ENCODE measurements at regions not wholly inside any gene's neighbourhood (a gene's known extent, or its start where the extent isn't known, plus 50 kb on each side); places are given as distances from the start of the nearest gene placed in this dataset.
"Not testable (repeated sequence)": the region's sequence is repeated elsewhere in the genome, so short reads cannot be mapped to it uniquely, and the experiment has no call there.

DNA sequence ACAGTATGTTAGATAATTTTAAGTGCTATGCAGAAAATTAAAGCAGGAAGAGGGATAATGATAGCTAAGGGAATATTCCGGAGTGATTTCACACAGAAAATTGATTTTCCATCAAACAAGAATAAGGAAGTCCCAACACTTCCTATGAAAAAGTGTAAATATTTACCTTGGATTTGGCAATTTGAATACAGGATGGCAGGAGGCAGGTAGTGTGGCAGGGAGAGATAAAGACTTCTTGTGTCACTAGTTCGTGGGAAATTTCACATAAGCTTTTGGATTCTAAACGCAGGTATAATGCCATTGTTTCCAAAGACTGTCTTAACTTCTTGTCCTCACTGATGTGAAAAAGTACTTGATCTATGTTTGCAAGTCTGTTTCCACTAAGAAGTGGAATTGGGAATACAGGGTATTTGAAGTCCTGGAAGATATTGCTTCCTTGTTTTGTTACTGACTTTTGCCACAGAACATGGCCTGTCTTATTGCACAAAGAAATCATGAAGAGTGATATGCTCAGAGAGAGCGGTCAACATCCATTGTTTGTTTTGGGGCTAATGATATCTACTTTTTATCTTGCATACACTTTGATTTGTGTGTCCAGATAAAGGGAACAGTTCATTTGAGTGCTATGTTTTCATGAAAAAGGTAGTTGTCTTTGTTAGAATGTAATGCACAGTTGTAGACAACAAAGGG lies 1216.1 kb upstream of the FAM98A start:
- H3K27me3 Mint-ChIP-seq, result no peaks in the 10 kb centered on the region
- peaks cover 0 to 9% (median 2%) of the 10 kb centered on the region in 8 donors for H3K9me3 Mint-ChIP-seq
- no peak overlapping the region for H3K27ac ChIP-seq (ENCODE audit: low read depth, low read length)
- no peak overlapping the region for H3K27ac Mint-ChIP-seq
- POLR2A ChIA-PET (ENCODE audit: partially characterized antibody), result no interaction called here
- H3K36me3 ChIP-seq (ENCODE audit: insufficient read depth, low read length), result no peaks in the 10 kb centered on the region
- no peak overlapping the region for H3K4me3 ChIP-seq (ENCODE audit: low read length in 2 of 2)
- no peaks in the 10 kb centered on the region for H3K27me3 ChIP-seq (ENCODE audit: insufficient read depth, low read length)
- DNase-seq, result no peak
- CTCF ChIA-PET (ENCODE audit: partially characterized antibody), result no interaction called here
- H3K4me3 Mint-ChIP-seq, result no peak overlapping the region
- no peaks in the 10 kb centered on the region for H3K4me1 ChIP-seq (ENCODE audit: insufficient read depth, low read length)
- no peaks in the 10 kb centered on the region for H3K4me1 Mint-ChIP-seq
- intact Hi-C loops (cut with micrococcal nuclease), result no loop called here
- H3K36me3 Mint-ChIP-seq, result no peaks in the 10 kb centered on the region
- no peaks in the 10 kb centered on the region for H3K9me3 ChIP-seq (ENCODE audit: control insufficient read depth in 1 of 2, low read length in 2 of 2)

DNA sequence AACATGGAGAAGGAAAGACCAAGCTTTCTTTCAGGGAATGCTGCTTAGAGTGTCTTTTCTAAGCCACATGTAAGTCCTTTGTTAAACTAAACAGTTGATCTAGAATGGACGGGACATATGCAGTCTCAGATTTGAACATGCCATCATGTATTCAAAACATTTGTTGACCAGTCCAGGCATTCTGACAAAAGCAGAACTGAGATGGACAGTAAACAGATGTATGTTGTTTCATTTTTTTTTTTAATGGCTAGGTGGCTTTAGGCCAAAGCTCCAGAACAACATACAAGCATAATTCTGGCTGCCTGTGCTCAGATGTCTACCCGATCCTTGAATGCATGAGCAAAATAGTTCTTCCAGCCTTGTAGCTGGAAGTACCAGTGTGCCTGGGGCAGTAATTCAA lies 1211.4 kb upstream of the FAM98A start:
- no peaks in the 10 kb centered on the region for H3K4me1 Mint-ChIP-seq
- intact Hi-C loops (cut with micrococcal nuclease), result no loop called here
- CTCF ChIA-PET (ENCODE audit: partially characterized antibody), result no interaction called here
- Histone ChIP-seq H3K9me3 (ENCODE audit: control insufficient read depth in 1 of 2, low read length in 2 of 2) (no peaks in the 10 kb centered on the region), H3K4me1 (ENCODE audit: insufficient read depth, low read length) (no peaks in the 10 kb centered on the region), H3K36me3 (ENCODE audit: insufficient read depth, low read length) (no peaks in the 10 kb centered on the region), H3K4me3 (ENCODE audit: low read length in 2 of 2) (no peak overlapping the region), H3K27me3 (ENCODE audit: insufficient read depth, low read length) (no peaks in the 10 kb centered on the region), H3K27ac (ENCODE audit: low read depth, low read length) (no peak overlapping the region)
- H3K27ac Mint-ChIP-seq, result no peak overlapping the region
- no peak overlapping the region for H3K4me3 Mint-ChIP-seq
- H3K9me3 Mint-ChIP-seq, result peaks cover 0 to 6% (median 0%) of the 10 kb centered on the region in 8 donors
- DNase-seq, result no peak
- POLR2A ChIA-PET (ENCODE audit: partially characterized antibody), result no interaction called here
- no peaks in the 10 kb centered on the region for H3K36me3 Mint-ChIP-seq
- no peaks in the 10 kb centered on the region for H3K27me3 Mint-ChIP-seq

DNA sequence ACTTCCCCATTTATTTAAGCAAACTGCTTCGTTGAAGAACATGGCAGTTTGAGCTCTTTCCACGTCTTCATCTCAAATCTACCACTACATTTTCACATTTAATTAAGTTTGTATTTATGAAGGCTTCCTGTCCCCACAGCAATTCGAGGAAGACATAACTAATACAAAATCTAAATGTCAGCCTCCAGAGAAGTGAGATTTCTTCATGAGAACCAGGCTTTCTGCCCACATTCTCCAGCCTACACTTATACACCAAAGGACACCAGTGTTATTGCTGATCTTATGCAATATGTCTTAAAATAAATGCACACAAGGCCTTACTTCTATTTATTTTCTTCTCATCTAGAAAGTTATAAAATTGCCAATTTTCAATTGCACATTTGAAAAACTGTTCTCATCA lies 1209.3 kb upstream of the FAM98A start:
- H3K27me3 ChIP-seq (ENCODE audit: insufficient read depth, low read length), result no peaks in the 10 kb centered on the region
- no peak overlapping the region for H3K27ac Mint-ChIP-seq
- intact Hi-C loops (cut with micrococcal nuclease), result no loop called here
- H3K27me3 Mint-ChIP-seq, result no peaks in the 10 kb centered on the region
- no peaks in the 10 kb centered on the region for H3K4me1 Mint-ChIP-seq
- no peak overlapping the region for H3K4me3 Mint-ChIP-seq
- ChIA-PET POLR2A (ENCODE audit: partially characterized antibody) (no interaction called here), CTCF (ENCODE audit: partially characterized antibody) (no interaction called here)
- no peak for DNase-seq
- no peak overlapping the region for H3K4me3 ChIP-seq (ENCODE audit: low read length in 2 of 2)
- no peaks in the 10 kb centered on the region for H3K36me3 Mint-ChIP-seq
- no peaks in the 10 kb centered on the region for H3K36me3 ChIP-seq (ENCODE audit: insufficient read depth, low read length)
- H3K4me1 ChIP-seq (ENCODE audit: insufficient read depth, low read length), result no peaks in the 10 kb centered on the region
- H3K9me3 Mint-ChIP-seq, result peaks cover 0 to 6% (median 0%) of the 10 kb centered on the region in 8 donors
- no peaks in the 10 kb centered on the region for H3K9me3 ChIP-seq (ENCODE audit: control insufficient read depth in 1 of 2, low read length in 2 of 2)
- no peak overlapping the region for H3K27ac ChIP-seq (ENCODE audit: low read depth, low read length)

DNA sequence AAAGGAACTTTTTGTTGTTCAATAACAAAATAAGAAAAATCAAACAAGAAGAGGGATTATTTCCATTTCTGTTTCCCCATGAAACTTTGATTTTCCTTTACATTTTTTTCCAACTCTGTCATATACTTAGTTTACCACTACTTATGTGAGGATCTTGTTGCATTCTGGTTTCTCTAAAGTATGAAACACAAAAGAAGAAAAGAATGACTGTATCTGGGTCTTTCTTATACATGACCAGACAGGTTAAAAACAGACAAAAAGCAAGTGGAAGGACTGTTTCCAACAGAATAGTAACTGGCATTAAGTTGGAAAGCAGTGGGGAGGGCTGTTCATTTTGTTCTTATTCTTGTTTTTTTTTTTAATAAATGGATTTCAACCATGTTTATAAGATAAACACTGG lies 1207.8 kb upstream of the FAM98A start:
- H3K4me3 Mint-ChIP-seq, result no peak overlapping the region
- no peaks in the 10 kb centered on the region for H3K36me3 Mint-ChIP-seq
- POLR2A ChIA-PET (ENCODE audit: partially characterized antibody), result no interaction called here
- CTCF ChIA-PET (ENCODE audit: partially characterized antibody), result no interaction called here
- Histone ChIP-seq H3K27ac (ENCODE audit: low read depth, low read length) (no peak overlapping the region), H3K4me1 (ENCODE audit: insufficient read depth, low read length) (no peaks in the 10 kb centered on the region), H3K27me3 (ENCODE audit: insufficient read depth, low read length) (no peaks in the 10 kb centered on the region), H3K9me3 (ENCODE audit: control insufficient read depth in 1 of 2, low read length in 2 of 2) (no peaks in the 10 kb centered on the region), H3K4me3 (ENCODE audit: low read length in 2 of 2) (no peak overlapping the region), H3K36me3 (ENCODE audit: insufficient read depth, low read length) (no peaks in the 10 kb centered on the region)
- intact Hi-C loops (cut with micrococcal nuclease), result no loop called here
- no peaks in the 10 kb centered on the region for H3K27me3 Mint-ChIP-seq
- no peaks in the 10 kb centered on the region for H3K4me1 Mint-ChIP-seq
- no peak for DNase-seq
- H3K9me3 Mint-ChIP-seq, result peaks cover 0 to 6% (median 0%) of the 10 kb centered on the region in 8 donors
- no peak overlapping the region for H3K27ac Mint-ChIP-seq

DNA sequence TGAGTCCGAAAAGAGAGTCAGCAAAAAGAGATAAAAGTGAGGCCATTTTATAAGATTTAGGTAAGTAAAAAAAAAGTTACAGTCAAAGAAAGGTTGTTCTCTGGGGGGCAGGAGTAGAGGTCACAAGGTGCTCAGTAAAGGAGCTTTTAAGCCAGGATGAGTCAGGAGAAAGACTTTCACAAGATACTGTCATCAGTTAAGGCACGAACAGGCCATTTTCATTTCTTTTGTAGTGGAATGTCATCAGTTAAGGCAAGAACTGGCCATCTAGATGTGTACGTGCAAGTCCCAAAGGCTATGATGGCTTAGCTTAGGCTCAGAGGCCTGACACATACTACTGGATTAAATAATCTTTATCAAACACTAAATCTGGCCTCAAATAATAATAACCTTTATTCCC lies 1207.3 kb upstream of the FAM98A start:
- Histone ChIP-seq H3K9me3 (ENCODE audit: control insufficient read depth in 1 of 2, low read length in 2 of 2) (no peaks in the 10 kb centered on the region), H3K27ac (ENCODE audit: low read depth, low read length) (no peak overlapping the region), H3K4me3 (ENCODE audit: low read length in 2 of 2) (no peak overlapping the region), H3K36me3 (ENCODE audit: insufficient read depth, low read length) (no peaks in the 10 kb centered on the region), H3K4me1 (ENCODE audit: insufficient read depth, low read length) (no peaks in the 10 kb centered on the region), H3K27me3 (ENCODE audit: insufficient read depth, low read length) (no peaks in the 10 kb centered on the region)
- intact Hi-C loops (cut with micrococcal nuclease), result no loop called here
- ChIA-PET POLR2A (ENCODE audit: partially characterized antibody) (no interaction called here), CTCF (ENCODE audit: partially characterized antibody) (no interaction called here)
- Mint-ChIP-seq H3K27me3 (no peaks in the 10 kb centered on the region), H3K9me3 (peaks cover 0 to 6% (median 0%) of the 10 kb centered on the region in 8 donors), H3K4me1 (no peaks in the 10 kb centered on the region), H3K4me3 (no peak overlapping the region), H3K27ac (no peak overlapping the region), H3K36me3 (no peaks in the 10 kb centered on the region)
- no peak for DNase-seq

DNA sequence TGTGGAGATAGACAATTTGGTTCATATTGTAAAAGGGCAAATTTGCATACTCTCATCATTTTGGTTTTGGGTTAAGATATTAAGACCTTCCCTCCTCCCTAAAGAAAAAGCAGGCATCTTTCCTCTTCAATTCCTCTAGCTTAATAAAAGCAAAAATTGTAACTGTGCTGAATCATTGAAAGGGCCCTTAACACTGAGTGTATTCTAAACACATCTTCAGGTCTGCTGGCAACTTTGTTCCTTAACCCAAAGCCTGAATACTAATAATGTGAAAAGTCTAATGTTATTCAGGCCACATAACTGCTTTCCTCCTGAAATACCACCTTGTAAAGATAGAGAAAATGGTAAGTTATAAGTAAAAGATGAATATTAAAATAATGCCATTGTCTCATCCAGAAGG lies 1200.5 kb upstream of the FAM98A start:
- Mint-ChIP-seq H3K4me3 (no peak overlapping the region), H3K27ac (no peak overlapping the region), H3K4me1 (no peaks in the 10 kb centered on the region), H3K27me3 (no peaks in the 10 kb centered on the region), H3K36me3 (no peaks in the 10 kb centered on the region), H3K9me3 (peaks cover 0 to 3% (median 0%) of the 10 kb centered on the region in 8 donors)
- intact Hi-C loops (cut with micrococcal nuclease), result no loop called here
- no peak for DNase-seq
- CTCF ChIA-PET (ENCODE audit: partially characterized antibody), result no interaction called here
- Histone ChIP-seq H3K27me3 (ENCODE audit: insufficient read depth, low read length) (no peaks in the 10 kb centered on the region), H3K36me3 (ENCODE audit: insufficient read depth, low read length) (no peaks in the 10 kb centered on the region), H3K27ac (ENCODE audit: low read depth, low read length) (no peak overlapping the region), H3K4me1 (ENCODE audit: insufficient read depth, low read length) (no peaks in the 10 kb centered on the region), H3K4me3 (ENCODE audit: low read length in 2 of 2) (no peak overlapping the region), H3K9me3 (ENCODE audit: control insufficient read depth in 1 of 2, low read length in 2 of 2) (no peaks in the 10 kb centered on the region)
- POLR2A ChIA-PET (ENCODE audit: partially characterized antibody), result no interaction called here

DNA sequence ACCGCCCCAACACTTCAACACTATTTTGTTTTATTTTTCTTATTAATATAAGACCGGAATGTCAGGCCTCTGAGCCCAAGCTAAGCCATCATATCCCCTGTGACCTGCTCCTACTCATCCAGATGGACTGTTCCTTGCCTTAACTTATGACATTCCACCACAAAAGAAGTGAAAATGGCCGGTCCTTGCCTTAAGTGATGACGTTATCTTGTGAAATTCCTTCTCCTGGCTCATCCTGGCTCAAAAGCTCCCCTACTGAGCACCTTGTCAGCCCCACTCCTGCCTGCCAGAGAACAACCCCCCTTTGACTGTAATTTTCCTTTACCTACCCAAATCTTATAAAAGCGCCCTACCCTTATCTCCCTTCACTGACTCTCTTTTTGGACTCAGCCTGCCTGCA lies 1196.5 kb upstream of the FAM98A start:
- H3K4me3 ChIP-seq (ENCODE audit: low read length in 2 of 2); H3K4me1 Mint-ChIP-seq; intact Hi-C loops (cut with micrococcal nuclease); H3K36me3 ChIP-seq (ENCODE audit: insufficient read depth, low read length); POLR2A ChIA-PET (ENCODE audit: partially characterized antibody); H3K27ac Mint-ChIP-seq; H3K9me3 ChIP-seq (ENCODE audit: control insufficient read depth in 1 of 2, low read length in 2 of 2); H3K27ac ChIP-seq (ENCODE audit: low read depth, low read length); H3K9me3 Mint-ChIP-seq; DNase-seq; CTCF ChIA-PET (ENCODE audit: partially characterized antibody); H3K27me3 ChIP-seq (ENCODE audit: insufficient read depth, low read length); H3K36me3 Mint-ChIP-seq; H3K4me3 Mint-ChIP-seq; H3K4me1 ChIP-seq (ENCODE audit: insufficient read depth, low read length); H3K27me3 Mint-ChIP-seq: not testable (repeated sequence)

DNA sequence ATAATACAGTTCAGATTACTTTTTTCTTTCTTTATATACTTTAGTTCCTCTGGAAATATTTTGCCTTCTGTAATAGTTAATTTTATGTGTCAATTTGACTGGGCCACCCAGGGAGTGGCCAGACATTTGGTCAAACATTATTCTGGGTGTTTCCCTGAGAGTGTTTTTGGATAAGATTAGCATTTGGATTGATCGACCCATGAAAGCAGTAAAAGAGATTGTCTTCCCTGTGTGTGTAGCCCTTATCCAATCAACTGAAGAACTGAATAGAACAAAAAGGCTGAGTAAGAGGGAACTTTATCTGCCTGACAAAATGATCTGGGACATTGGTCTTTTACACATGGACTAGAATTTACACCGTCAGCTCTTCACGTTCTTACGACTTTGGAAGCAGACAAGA lies 1190.1 kb upstream of the FAM98A start:
- Mint-ChIP-seq H3K4me1 (no peaks in the 10 kb centered on the region), H3K9me3 (peaks cover 0 to 9% (median under 1%) of the 10 kb centered on the region in 8 donors), H3K36me3 (no peaks in the 10 kb centered on the region), H3K27ac (no peak overlapping the region), H3K4me3 (no peak overlapping the region), H3K27me3 (no peaks in the 10 kb centered on the region)
- H3K27ac ChIP-seq (ENCODE audit: low read depth, low read length), result no peak overlapping the region
- H3K4me3 ChIP-seq (ENCODE audit: low read length in 2 of 2), result no peak overlapping the region
- no peaks in the 10 kb centered on the region for H3K4me1 ChIP-seq (ENCODE audit: insufficient read depth, low read length)
- no peaks in the 10 kb centered on the region for H3K36me3 ChIP-seq (ENCODE audit: insufficient read depth, low read length)
- no peaks in the 10 kb centered on the region for H3K27me3 ChIP-seq (ENCODE audit: insufficient read depth, low read length)
- CTCF ChIA-PET (ENCODE audit: partially characterized antibody), result no interaction called here
- DNase-seq, result no peak
- intact Hi-C loops (cut with micrococcal nuclease), result no loop called here
- POLR2A ChIA-PET (ENCODE audit: partially characterized antibody), result no interaction called here
- H3K9me3 ChIP-seq (ENCODE audit: control insufficient read depth in 1 of 2, low read length in 2 of 2), result no peaks in the 10 kb centered on the region

Data from CD4-positive, alpha-beta memory T cell (primary cell).